HG03108 (cell line): ENCODE measurements at regions not wholly inside any gene's neighbourhood (a gene's known extent, or its start where the extent isn't known, plus 50 kb on each side); places are given as distances from the start of the nearest gene placed in this dataset.
"Not testable (repeated sequence)": the region's sequence is repeated elsewhere in the genome, so short reads cannot be mapped to it uniquely, and the experiment has no call there.

ENCODE experiments used
- ATAC-seq: cut with Tn5 transposase; IDR thresholded peaks from one replicate; pipeline ENCODE4 v1.9.1; 2021; ENCODE audit warnings: moderate library complexity; ENCODE audit not compliant: unreplicated experiment

- ATAC-seq = no peak
Observed at GRCh38 chr3:30511524-30512251, 94.7 kb upstream of the TGFBR2 start.

- no peak for ATAC-seq
Observed at GRCh38 chr3:30512576-30512975, 93.8 kb upstream of the TGFBR2 start.

GRCh38 chr3:30513374-30514152, 92.8 kb upstream of the TGFBR2 start:
- ATAC-seq = no peak

GRCh38 chr3:30516238-30516637, 90.2 kb upstream of the TGFBR2 start:
- ATAC-seq = no peak

DNA sequence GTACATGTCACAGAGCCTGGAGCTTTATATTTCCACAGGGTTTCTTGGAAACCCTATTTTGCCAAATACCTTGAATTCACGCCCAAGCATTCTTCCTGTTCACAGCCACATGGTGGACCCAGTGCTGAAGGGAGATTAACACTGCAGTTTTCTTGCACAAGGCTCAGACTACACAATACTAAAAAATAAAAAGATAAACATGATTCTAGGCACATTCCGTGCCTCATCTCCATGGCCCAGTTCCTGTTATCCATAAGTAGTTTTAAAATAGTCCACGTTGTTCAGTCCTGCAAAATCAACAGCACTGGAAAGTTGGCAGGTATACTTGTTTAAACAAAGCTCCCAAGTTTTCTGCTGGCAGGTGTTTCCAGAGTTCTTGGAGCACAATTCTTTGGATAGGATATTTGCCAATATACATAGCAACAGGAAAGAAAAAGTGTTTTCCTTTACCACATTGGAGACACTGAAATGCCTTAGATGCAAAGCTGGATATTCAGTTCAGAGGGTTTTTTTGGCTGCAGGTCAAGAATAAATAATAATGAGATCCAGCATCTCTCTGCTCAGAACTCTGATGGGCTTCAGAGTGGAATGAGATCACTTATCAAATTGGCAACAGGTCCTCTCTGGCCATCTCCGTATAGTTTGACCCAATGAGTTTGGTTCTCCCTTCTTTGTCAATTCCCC, 88.1 kb upstream of the TGFBR2 start:
- no peak for ATAC-seq

GRCh38 chr3:30518872-30519271, 87.5 kb upstream of the TGFBR2 start:
- no peak for ATAC-seq

GRCh38 chr3:30520699-30521098, 85.7 kb upstream of the TGFBR2 start:
- ATAC-seq = no peak

- no peak for ATAC-seq
Observed at GRCh38 chr3:30521156-30521715, 85.2 kb upstream of the TGFBR2 start.

- no peak for ATAC-seq
Observed at GRCh38 chr3:30522476-30522875, 83.9 kb upstream of the TGFBR2 start.

- ATAC-seq = no peak
Observed at GRCh38 chr3:30523366-30523765, 83.0 kb upstream of the TGFBR2 start.

DNA sequence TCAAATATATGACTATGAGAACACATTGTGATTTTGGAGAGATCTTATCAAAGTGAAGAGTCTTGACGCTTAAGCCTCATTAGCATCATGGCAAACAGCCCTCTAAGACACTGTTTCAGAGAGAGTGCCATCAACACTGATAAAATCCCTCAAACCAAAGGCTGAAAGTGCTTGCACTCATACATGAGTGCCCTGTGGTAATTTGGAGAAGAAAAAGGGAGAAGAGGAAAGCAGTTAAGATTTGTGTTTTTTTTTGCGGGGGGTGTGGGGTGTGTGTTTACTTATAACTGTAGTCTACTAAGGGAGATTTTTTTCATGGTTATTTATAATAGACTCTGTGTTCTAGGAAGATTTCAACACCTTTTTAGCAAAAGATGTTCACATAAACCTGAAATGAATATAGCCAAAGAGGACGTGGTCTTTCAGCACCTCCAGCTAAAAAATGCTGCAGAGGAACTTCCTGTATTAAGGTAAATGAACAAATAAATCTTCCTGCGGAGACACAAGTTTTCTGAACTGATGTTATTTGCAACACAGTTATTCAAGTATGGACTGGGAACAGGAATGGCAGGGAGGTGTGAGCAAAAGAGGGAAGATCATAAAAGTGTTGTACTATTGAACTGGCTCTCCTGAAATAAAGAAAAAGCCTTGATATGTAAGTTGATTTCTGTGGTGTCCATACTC, 81.9 kb upstream of the TGFBR2 start:
- ATAC-seq = no peak

GRCh38 chr3:30526031-30526430, 80.4 kb upstream of the TGFBR2 start:
- ATAC-seq = no peak

- no peak for ATAC-seq
Observed at GRCh38 chr3:30527186-30527585, 79.2 kb upstream of the TGFBR2 start.

DNA sequence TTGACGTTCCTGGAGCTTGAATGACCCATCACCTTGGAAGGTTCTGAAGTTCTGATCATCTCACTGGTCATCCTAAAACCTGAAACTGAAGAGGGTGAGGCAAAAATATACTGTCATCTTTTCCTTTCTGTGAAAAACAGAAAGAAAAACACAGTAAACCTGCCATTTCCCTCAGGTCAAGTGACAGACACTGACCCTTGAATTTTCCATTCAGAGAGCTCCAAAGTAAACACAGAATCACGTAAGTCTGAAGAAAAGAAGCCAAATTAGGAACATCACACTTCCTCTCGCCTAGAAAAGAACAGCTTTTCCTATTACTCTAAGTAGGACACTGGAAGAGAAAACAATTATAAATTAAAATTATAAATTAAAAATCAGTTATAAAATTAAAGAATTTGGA, 78.7 kb upstream of the TGFBR2 start:
- no peak for ATAC-seq

DNA sequence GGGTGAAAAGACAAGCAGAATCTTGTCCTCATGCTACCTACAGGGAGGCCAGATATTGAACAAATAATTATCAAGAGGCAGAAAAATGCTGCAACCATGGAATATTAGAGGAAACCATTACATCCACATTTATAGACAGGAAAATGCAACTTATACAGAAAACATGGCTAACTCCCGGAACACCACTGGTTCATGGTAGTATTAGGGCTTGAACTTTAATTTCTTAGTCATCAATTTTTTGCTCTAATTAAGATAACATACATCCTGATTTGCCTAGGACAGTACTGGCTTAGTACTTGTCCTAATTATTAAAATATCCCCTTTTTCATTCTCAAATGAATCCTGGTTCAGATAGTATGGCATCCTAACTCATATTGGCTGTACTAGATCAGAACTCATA, 76.3 kb upstream of the TGFBR2 start:
- ATAC-seq = no peak

- no peak for ATAC-seq
Observed at GRCh38 chr3:30531017-30531570, 75.3 kb upstream of the TGFBR2 start.

DNA sequence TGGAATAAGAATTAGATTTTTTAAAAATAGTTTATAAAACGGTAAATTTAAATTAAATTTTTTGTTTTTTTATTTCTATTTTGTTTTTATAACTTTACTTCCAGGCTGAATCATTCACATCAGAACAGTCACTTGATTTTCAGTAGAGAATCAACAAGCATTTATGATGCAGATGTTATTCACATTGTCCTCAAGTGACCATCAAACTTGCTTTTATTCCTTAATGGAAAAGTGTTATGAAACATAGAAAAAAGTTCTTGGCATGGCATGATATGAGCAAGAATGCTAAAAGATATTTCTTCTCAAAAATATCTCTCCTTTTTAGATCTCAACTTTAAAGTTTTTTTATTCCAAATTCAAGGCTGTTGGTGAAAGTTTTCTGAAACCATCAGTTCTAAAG, 70.9 kb upstream of the TGFBR2 start:
- ATAC-seq = no peak

GRCh38 chr3:30538791-30539190, 67.6 kb upstream of the TGFBR2 start:
- no peak for ATAC-seq

- no peak for ATAC-seq
Observed at GRCh38 chr3:30539206-30539605, 67.2 kb upstream of the TGFBR2 start.

DNA sequence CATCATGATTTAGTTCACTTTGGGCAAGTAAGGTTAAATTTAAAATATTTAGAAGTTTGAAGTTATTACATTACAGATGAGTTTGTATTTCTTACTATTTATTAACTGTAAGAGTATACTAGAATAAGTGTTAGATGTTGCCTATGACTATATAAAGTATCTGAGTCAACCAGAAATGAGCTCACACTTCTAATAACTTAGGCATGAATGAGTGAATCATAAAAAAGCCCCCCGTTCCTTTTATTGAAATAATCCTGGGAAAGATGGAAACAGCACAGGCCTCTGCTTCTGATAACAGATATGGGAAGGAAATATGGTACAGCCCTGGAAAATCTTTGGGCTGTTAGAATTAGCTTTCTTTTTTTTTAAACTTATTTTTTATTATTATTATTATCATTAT, 66.6 kb upstream of the TGFBR2 start:
- no peak for ATAC-seq

DNA sequence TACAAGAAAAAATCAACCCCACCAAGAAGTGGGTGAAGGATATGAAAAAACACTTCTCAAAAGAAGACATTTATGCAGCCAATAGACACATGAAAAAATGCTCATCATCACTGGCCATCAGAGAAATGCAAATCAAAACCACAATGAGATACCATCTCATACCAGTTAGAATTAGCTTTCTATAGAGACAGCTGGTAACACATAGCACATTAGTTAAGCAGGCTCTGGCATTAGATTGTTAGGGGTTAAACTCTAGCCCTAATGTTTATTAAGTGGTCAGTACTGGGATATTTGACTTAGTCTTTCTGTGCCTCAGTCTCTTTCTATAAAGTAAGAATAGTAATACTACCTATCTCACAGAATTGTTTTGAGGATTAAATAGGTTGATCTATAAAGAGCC, 65.2 kb upstream of the TGFBR2 start:
- ATAC-seq = not testable (repeated sequence)
